Neuronal stem cell (in vitro differentiated cells): ENCODE measurements at regions not wholly inside any gene's neighbourhood (a gene's known extent, or its start where the extent isn't known, plus 50 kb on each side); places are given as distances from the start of the nearest gene placed in this dataset.

Experiments used
- DNase-seq: peaks from one replicate; pipeline ENCODE4 v3.0.0-alpha.2; 2013; ENCODE audit warnings: low spot score
- H2AFZ ChIP-seq: one replicate; pipeline ENCODE4 v1.6.1; 2013; ENCODE audit warnings: mild to moderate bottlenecking, low read length, inconsistent platforms
- H2AK5ac ChIP-seq: 2 replicates; pipeline ENCODE4 v1.6.1; 2013; ENCODE audit warnings: low read depth, mild to moderate bottlenecking, inconsistent platforms, low read length, moderate library complexity, mixed read lengths
- H2BK120ac ChIP-seq: 2 replicates; pipeline ENCODE4 v1.6.1; 2013; ENCODE audit warnings: low read depth, mild to moderate bottlenecking, inconsistent platforms, low read length, moderate library complexity, mixed read lengths
- H2BK12ac ChIP-seq: one replicate; pipeline ENCODE4 v1.6.1; 2013; ENCODE audit warnings: low read length, inconsistent platforms
- H2BK15ac ChIP-seq: 2 replicates; pipeline ENCODE4 v1.6.1; 2013; ENCODE audit warnings: mild to moderate bottlenecking, low read length, inconsistent platforms, mixed read lengths
- H2BK5ac ChIP-seq: one replicate; pipeline ENCODE4 v1.6.1; 2013; ENCODE audit warnings: inconsistent platforms, mild to moderate bottlenecking, low read length, moderate library complexity
- H3K14ac ChIP-seq: one replicate; pipeline ENCODE4 v1.6.1; 2013; ENCODE audit warnings: low read length, inconsistent platforms
- H3K18ac ChIP-seq: 2 replicates; pipeline ENCODE4 v1.6.1; 2013; ENCODE audit warnings: low read length, inconsistent platforms
- H3K23ac ChIP-seq: 2 replicates; pipeline ENCODE4 v1.6.1; 2013; ENCODE audit warnings: low read depth, mild to moderate bottlenecking, mixed read lengths, low read length, inconsistent platforms; ENCODE audit not compliant: poor library complexity
- H3K27ac ChIP-seq: replicated peaks from 3 replicates; pipeline ENCODE4 v1.5.1; 2013; ENCODE audit warnings: low read length, inconsistent platforms
- H3K27me3 ChIP-seq, 3 experiments: 2 replicates each; pipeline ENCODE4 v1.6.1; 2013; ENCODE audit warnings: low read length in 3 of 3, mild to moderate bottlenecking in 2 of 3, inconsistent platforms in 1 of 3, low read depth in 1 of 3, mixed read lengths in 1 of 3, moderate library complexity in 1 of 3; ENCODE audit not compliant: control insufficient read depth in 3 of 3, insufficient read depth in 3 of 3
- H3K36me3 ChIP-seq, 2 donors: replicated peaks in 1 of 2; 2 replicates each; pipeline ENCODE4 v1.6.1; 2013; ENCODE audit warnings: low read length in 2 of 2; ENCODE audit not compliant: control insufficient read depth in 2 of 2, insufficient read depth in 2 of 2
- H3K4ac ChIP-seq: 2 replicates; pipeline ENCODE4 v1.6.1; 2013; ENCODE audit warnings: inconsistent platforms, mild to moderate bottlenecking, low read length, moderate library complexity
- H3K4me1 ChIP-seq, 2 donors: 1 replicate in 1 of 2; 2 replicates in 1 of 2; pipeline ENCODE4 v1.6.1; 2013; ENCODE audit warnings: low read length in 2 of 2, low read depth in 1 of 2; ENCODE audit not compliant: control insufficient read depth in 2 of 2, insufficient read depth in 1 of 2
- H3K4me2 ChIP-seq: one replicate; pipeline ENCODE4 v1.6.1; 2013; ENCODE audit warnings: mild to moderate bottlenecking, low read length, inconsistent platforms; ENCODE audit not compliant: insufficient read depth, poor library complexity, severe bottlenecking
- H3K4me3 ChIP-seq, 2 donors: 2 replicates each; pipeline ENCODE4 v1.5.1; 2013; ENCODE audit warnings: low read length in 2 of 2, mild to moderate bottlenecking in 2 of 2, inconsistent platforms in 1 of 2, moderate library complexity in 1 of 2
- H3K79me1 ChIP-seq: one replicate; pipeline ENCODE4 v1.6.1; 2013; ENCODE audit warnings: low read depth, mild to moderate bottlenecking, inconsistent platforms, low read length, moderate library complexity
- H3K9ac ChIP-seq: one replicate; pipeline ENCODE4 v1.6.1; 2013; ENCODE audit warnings: mild to moderate bottlenecking, low read depth, low read length, inconsistent platforms; ENCODE audit not compliant: poor library complexity
- H3K9me3 ChIP-seq, 2 donors: replicated peaks in 1 of 2; 2 replicates each; pipeline versions ENCODE3 to v1.6.1; 2013; ENCODE audit warnings: low read length in 2 of 2, mild to moderate bottlenecking in 2 of 2, inconsistent platforms in 1 of 2, low read depth in 1 of 2, mixed read lengths in 1 of 2, moderate library complexity in 1 of 2; ENCODE audit not compliant: control insufficient read depth in 2 of 2, insufficient read depth in 1 of 2
- H4K8ac ChIP-seq: one replicate; pipeline ENCODE4 v1.6.1; 2013; ENCODE audit warnings: low read depth, mild to moderate bottlenecking, inconsistent platforms, low read length, moderate library complexity
- H4K91ac ChIP-seq: one replicate; pipeline ENCODE4 v1.6.1; 2013; ENCODE audit warnings: low read length, low read depth, mild to moderate bottlenecking, inconsistent platforms; ENCODE audit not compliant: poor library complexity
- WGBS, 2 donors: extraction: QIAGEN DNeasy Blood & Tissue Kit; methylation state at CpG; one replicate each; pipeline ENCODE4 v1.1.7; 2013; ENCODE audit warnings: missing lambda C conversion rate in 2 of 2, mixed read lengths in 1 of 2; ENCODE audit not compliant: insufficient read length in 2 of 2, insufficient replicate concordance in 1 of 2; ENCODE audit errors: extremely low coverage in 2 of 2; 5-methylcytosine and 5-hydroxymethylcytosine counted together

DNA sequence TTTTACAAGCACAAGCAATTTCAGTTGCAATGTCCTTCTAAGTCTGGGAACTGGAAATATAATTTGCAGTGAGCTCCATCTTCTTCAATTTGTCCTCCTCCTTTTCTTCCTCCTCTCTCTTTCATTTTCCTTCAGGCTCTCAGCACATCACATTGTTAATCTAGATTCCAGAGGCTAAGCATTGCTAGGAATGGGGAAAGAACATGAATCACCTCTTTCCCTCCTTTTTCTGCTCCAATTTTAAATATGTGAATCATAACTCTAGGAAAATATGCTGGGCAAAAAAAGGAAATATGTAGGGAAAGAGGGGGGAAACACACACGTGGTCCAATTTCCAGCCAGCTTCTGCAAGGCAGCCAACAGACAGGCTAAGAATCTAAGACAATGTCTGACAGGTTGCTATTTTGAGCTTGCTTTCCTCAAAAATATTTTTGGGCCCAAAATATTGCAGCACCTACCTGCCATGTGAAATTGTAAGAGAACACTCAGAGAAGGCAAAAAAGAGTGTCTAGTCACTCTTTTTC, 72.7 kb upstream of the NUPR2 start:
- no CpG with 5 or more reads among the region's 1 CpG for WGBS, 2 donors
- H2AK5ac ChIP-seq, result no peak overlapping the region
- H2BK120ac ChIP-seq, result no peak overlapping the region
- H3K14ac ChIP-seq, result no peak overlapping the region
- H3K9ac ChIP-seq, result no peak overlapping the region
- no peak overlapping the region for H3K4ac ChIP-seq
- H3K27me3 ChIP-seq, result peaks cover 0 to 2% (median 0%) of the 10 kb centered on the region in 3 experiments
- no peak overlapping the region for H4K8ac ChIP-seq
- H2BK12ac ChIP-seq, result no peak overlapping the region
- H3K36me3 ChIP-seq, result no peaks in the 10 kb centered on the region
- H3K23ac ChIP-seq, result no peak overlapping the region
- DNase-seq, result no peak
- no peak overlapping the region for H3K4me2 ChIP-seq
- H3K9me3 ChIP-seq, result peaks cover 0 to 29% of the 10 kb centered on the region in 2 donors
- H3K4me3 ChIP-seq, result no peak overlapping the region
- no peak overlapping the region for H2BK15ac ChIP-seq
- H3K79me1 ChIP-seq, result no peaks in the 10 kb centered on the region
- no peak overlapping the region for H3K18ac ChIP-seq
- no peak overlapping the region for H4K91ac ChIP-seq
- no peak overlapping the region for H2AFZ ChIP-seq
- no peak overlapping the region for H3K27ac ChIP-seq
- H3K4me1 ChIP-seq, result no peaks in the 10 kb centered on the region
- H2BK5ac ChIP-seq, result no peak overlapping the region

DNA sequence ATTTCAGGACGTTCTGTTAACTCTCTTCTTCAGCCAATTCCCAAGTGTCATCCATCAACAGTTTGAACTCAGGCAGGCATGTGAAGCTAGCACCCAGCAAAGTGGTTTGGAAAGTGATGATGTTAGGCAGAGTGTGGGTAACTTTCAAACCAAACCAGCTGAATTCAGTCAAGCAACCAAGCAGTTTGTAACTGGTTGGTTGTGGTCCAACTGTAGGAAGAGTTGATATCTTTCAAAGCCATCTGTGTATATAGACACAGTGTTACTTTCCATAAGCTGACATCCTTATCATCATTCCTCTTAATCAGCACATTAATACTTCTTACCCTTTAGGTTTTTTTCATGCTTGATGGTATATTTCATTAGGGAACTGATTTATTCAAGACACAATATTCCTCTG, 72.2 kb upstream of the NUPR2 start:
- Histone ChIP-seq H4K8ac (no peak overlapping the region), H3K4ac (no peak overlapping the region), H3K23ac (no peak overlapping the region), H3K9ac (no peak overlapping the region), H3K4me2 (no peak overlapping the region), H2BK15ac (no peak overlapping the region), H4K91ac (no peak overlapping the region), H3K18ac (no peak overlapping the region), H3K4me3 (no peak overlapping the region), H2BK12ac (no peak overlapping the region), H3K9me3 (peaks cover 0 to 26% of the 10 kb centered on the region in 2 donors), H3K36me3 (no peaks in the 10 kb centered on the region), H3K79me1 (no peaks in the 10 kb centered on the region), H3K27ac (no peak overlapping the region), H3K4me1 (no peaks in the 10 kb centered on the region), H2BK5ac (no peak overlapping the region), H2AK5ac (no peak overlapping the region), H3K14ac (no peak overlapping the region), H2BK120ac (no peak overlapping the region), H3K27me3 (peaks cover 0 to 2% (median 0%) of the 10 kb centered on the region in 3 experiments), H2AFZ (no peak overlapping the region)
- no peak for DNase-seq
- WGBS, 2 donors, result no CpG with 5 or more reads among the region's 1 CpG

DNA sequence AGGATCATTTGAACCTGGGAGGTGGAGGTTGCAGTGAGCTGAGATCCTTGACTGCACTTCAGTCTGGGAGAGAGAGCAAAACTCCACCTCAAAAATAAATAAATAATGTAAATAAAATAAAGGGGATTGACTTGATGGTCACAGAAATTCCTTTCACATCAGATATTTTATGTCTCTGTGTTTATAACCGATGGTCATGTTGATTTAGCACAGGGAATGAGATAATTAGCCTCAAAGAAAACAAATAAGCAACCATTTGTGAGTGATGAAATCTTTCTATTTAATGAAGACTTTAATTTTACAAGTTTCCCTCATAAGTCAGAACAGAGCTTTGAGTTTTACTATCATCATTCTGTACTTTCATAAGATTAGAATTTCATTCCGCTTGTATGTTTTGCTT, 64.8 kb upstream of the NUPR2 start:
- Histone ChIP-seq H2BK12ac (no peak overlapping the region), H2BK5ac (no peak overlapping the region), H3K23ac (no peak overlapping the region), H2BK120ac (no peak overlapping the region), H3K4ac (no peak overlapping the region), H2AK5ac (no peak overlapping the region), H3K27me3 (no peaks in the 10 kb centered on the region), H2BK15ac (no peak overlapping the region), H4K91ac (no peak overlapping the region), H3K9me3 (peaks cover 0 to 24% of the 10 kb centered on the region in 2 donors), H2AFZ (no peak overlapping the region), H3K79me1 (no peaks in the 10 kb centered on the region), H3K4me3 (no peak overlapping the region), H3K4me2 (no peak overlapping the region), H3K14ac (no peak overlapping the region), H3K27ac (no peak overlapping the region), H3K9ac (no peak overlapping the region), H3K18ac (no peak overlapping the region), H3K36me3 (no peaks in the 10 kb centered on the region), H4K8ac (no peak overlapping the region), H3K4me1 (no peaks in the 10 kb centered on the region)
- no CpG with 5 or more reads among the region's 2 CpGs for WGBS, 2 donors
- DNase-seq, result no peak

DNA sequence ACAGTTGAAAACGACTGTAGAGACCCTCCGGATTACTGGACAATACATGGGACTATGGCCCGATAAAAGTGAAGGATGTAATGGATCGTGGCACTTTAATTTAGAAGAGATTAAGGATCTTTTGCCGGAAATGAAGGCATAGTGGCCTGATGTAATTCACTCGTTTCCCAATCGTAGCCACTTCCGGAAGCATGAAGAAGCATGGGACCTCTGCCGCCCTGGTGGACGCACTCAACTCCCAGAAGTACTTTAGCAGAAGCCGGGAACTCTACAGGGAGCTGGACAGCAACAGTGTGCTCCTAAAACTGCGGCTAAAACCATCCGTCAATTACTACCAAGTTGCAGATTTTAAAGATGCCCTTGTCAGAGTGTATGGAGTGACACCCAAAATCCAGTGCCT, 59.6 kb upstream of the NUPR2 start:
- Histone ChIP-seq H3K9me3 (peaks cover 0 to 32% of the 10 kb centered on the region in 2 donors), H2BK5ac (no peak overlapping the region), H3K4me3 (no peak overlapping the region), H2BK12ac (no peak overlapping the region), H3K14ac (no peak overlapping the region), H3K4ac (no peak overlapping the region), H4K91ac (no peak overlapping the region), H3K4me1 (no peaks in the 10 kb centered on the region), H3K27ac (no peak overlapping the region), H4K8ac (no peak overlapping the region), H3K36me3 (no peaks in the 10 kb centered on the region), H2AK5ac (no peak overlapping the region), H3K27me3 (no peaks in the 10 kb centered on the region), H2AFZ (no peak overlapping the region), H3K79me1 (no peaks in the 10 kb centered on the region), H3K23ac (no peak overlapping the region), H3K9ac (no peak overlapping the region), H3K4me2 (no peak overlapping the region), H2BK120ac (no peak overlapping the region), H3K18ac (no peak overlapping the region), H2BK15ac (no peak overlapping the region)
- WGBS, 2 donors, result no CpG with 5 or more reads among the region's 13 CpGs
- no peak for DNase-seq
